Fibroblast of skin of left biceps (primary cell): ENCODE measurements at regions not wholly inside any gene's neighbourhood (a gene's known extent, or its start where the extent isn't known, plus 50 kb on each side); places are given as distances from the start of the nearest gene placed in this dataset.
"Not testable (repeated sequence)": the region's sequence is repeated elsewhere in the genome, so short reads cannot be mapped to it uniquely, and the experiment has no call there.

Experiments
- DNase-seq, 2 experiments: peaks; one replicate each; pipeline ENCODE4 v3.0.0-alpha.2; 2013; ENCODE audit warnings: low read depth in 2 of 2

- DNase-seq, result no peak
Measured at GRCh38 chr13:80900561-80900960, 559.6 kb upstream of the SPRY2 start.

GRCh38 chr13:80897641-80898040 is 556.7 kb upstream of the SPRY2 start:
- DNase-seq, result not testable (repeated sequence)

- DNase-seq, result no peak
Measured at GRCh38 chr13:80894917-80895316, 554.0 kb upstream of the SPRY2 start.

- no peak for DNase-seq
Measured at GRCh38 chr13:80889829-80890228, 548.9 kb upstream of the SPRY2 start.

- no peak for DNase-seq
Measured at GRCh38 chr13:80888390-80888789, 547.5 kb upstream of the SPRY2 start.

GRCh38 chr13:80884056-80884785 is 543.3 kb upstream of the SPRY2 start:
- no peak for DNase-seq

- no peak for DNase-seq
Measured at GRCh38 chr13:80883545-80883944, 542.6 kb upstream of the SPRY2 start.

GRCh38 chr13:80881942-80882445 is 541.1 kb upstream of the SPRY2 start:
- no peak for DNase-seq

GRCh38 chr13:80881495-80881894 is 540.6 kb upstream of the SPRY2 start:
- DNase-seq, result no peak

- no peak for DNase-seq
Measured at GRCh38 chr13:80881034-80881433, 540.1 kb upstream of the SPRY2 start.

GRCh38 chr13:80877944-80878241 is 537.0 kb upstream of the SPRY2 start:
- no peak for DNase-seq

- no peak for DNase-seq
Measured at GRCh38 chr13:80877209-80877943, 536.5 kb upstream of the SPRY2 start.

- no peak for DNase-seq
Measured at GRCh38 chr13:80873589-80873988, 532.7 kb upstream of the SPRY2 start.

GRCh38 chr13:80871971-80872370 is 531.0 kb upstream of the SPRY2 start:
- not testable (repeated sequence) for DNase-seq

- peak in 1 of 2 experiments; percentile 12 for DNase-seq
Measured at GRCh38 chr13:80871481-80871880, 530.6 kb upstream of the SPRY2 start.

GRCh38 chr13:80870186-80870585 is 529.3 kb upstream of the SPRY2 start:
- no peak for DNase-seq

- no peak for DNase-seq
Measured at GRCh38 chr13:80866921-80867320, 526.0 kb upstream of the SPRY2 start.

- no peak for DNase-seq
Measured at GRCh38 chr13:80865329-80865728, 524.4 kb upstream of the SPRY2 start.

GRCh38 chr13:80862456-80862855 is 521.5 kb upstream of the SPRY2 start:
- no peak for DNase-seq

- no peak for DNase-seq
Measured at GRCh38 chr13:80860845-80861244, 519.9 kb upstream of the SPRY2 start.

GRCh38 chr13:80858131-80858530 is 517.2 kb upstream of the SPRY2 start:
- no peak for DNase-seq

- no peak for DNase-seq
Measured at GRCh38 chr13:80857321-80857720, 516.4 kb upstream of the SPRY2 start.

GRCh38 chr13:80850771-80851170 is 509.8 kb upstream of the SPRY2 start:
- DNase-seq, result no peak
